K562 (cell line): ENCODE measurements at regions not wholly inside any gene's neighbourhood (a gene's known extent, or its start where the extent isn't known, plus 50 kb on each side); places are given as distances from the start of the nearest gene placed in this dataset.

Source experiments
- CTCF ChIP-seq, 3 experiments: IDR thresholded peaks in 2 of 3; conservative IDR thresholded peaks in 1 of 3; 2 replicates each; pipeline ENCODE4 v1.5.1; 2011 to 2012; ENCODE audit warnings: low read length in 3 of 3, mild to moderate bottlenecking in 3 of 3, control low read depth in 2 of 3, improper control_type of control experiment in 1 of 3, inconsistent platforms in 1 of 3, low read depth in 1 of 3, mixed read lengths in 1 of 3, moderate library complexity in 1 of 3; ENCODE audit not compliant: insufficient read depth in 2 of 3
- FOXJ3 ChIP-seq: sonication (generic); formaldehyde crosslinking; IDR thresholded peaks from 2 replicates; pipeline ENCODE4 v1.4.0; 2020; ENCODE audit warnings: mild to moderate bottlenecking, missing genetic modification reagents
- SMC3 ChIP-seq: conservative IDR thresholded peaks from 2 replicates; pipeline ENCODE4 v1.6.1; 2011; ENCODE audit warnings: low read depth, low read length, improper control_type of control experiment; ENCODE audit not compliant: insufficient read depth
- TAF1 ChIP-seq: IDR thresholded peaks from 2 replicates; pipeline ENCODE4 v1.6.1; 2011; ENCODE audit warnings: mild to moderate bottlenecking, low read length, moderate library complexity; ENCODE audit not compliant: insufficient read depth, control insufficient read depth, severe bottlenecking; ENCODE audit errors: extremely low read depth
- ZNF165 ChIP-seq: fragments of 250-450 bp; sonication (Bioruptor Pico); IDR thresholded peaks from 2 replicates; pipeline ENCODE4 v1.4.0; 2020; ENCODE audit warnings: borderline replicate concordance
- ZNF184 ChIP-seq: sonication (generic); formaldehyde crosslinking; IDR thresholded peaks from 2 replicates; pipeline ENCODE4 v1.5.0; 2020; ENCODE audit warnings: missing genetic modification reagents
- TF ChIP-seq, protein P1 (sequence below), 2 experiments: fragments of 450-650 bp; formaldehyde crosslinking in 1 of 2; IDR thresholded peaks; 2 replicates each; pipeline versions ENCODE4 v1.4.0 to v1.6.1; 2014 to 2020; ENCODE audit warnings: mild to moderate bottlenecking in 2 of 2, borderline replicate concordance in 1 of 2, low read depth in 1 of 2

DNA sequence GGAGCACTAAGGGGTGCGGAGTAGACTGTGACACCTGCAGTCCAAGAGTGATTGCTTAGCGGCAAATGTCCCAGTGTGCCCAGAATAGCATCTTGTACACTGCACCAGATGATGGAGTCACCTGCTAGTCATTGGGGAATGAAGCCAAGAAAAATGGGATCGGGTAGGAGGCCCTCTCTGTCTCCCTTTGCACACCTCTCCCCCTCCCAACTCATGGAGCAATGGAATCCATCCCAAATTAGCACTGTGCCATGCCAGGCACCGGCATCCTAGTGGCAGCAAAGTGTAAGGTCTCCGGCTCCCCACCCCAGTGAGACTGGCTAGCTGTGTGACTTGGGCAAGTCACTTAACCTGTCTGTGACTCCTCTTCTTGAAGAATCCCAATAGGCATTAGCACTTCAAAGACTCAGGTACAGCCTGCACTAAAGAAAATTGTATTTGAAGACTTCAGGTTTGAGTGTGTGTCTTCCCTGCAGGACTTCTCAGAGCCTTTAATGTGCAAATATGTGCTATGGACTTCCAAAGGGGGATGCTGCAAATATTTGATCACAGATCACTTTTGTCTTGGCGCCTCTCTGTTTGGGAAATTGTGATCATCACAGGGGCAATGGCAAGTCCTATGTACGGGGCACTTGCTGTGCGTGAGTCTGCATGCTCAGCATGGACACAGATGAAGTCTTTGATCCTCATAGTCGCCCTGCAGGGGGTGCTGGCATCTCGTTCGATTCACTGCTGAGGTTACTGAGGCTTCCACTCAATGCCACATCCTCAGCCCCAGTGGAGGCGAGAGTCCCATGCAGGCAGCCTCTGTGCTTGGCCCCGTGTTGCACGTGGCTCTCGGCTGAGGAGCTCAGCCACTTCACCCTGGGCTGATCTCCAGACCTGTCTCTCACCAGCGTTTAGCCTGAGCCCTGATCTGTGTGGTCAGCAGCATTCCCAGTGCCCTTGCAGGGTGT, 272.9 kb upstream of the C1orf174 start:
- TF ChIP-seq ZNF184 (CRISPR knock-in tag) (no peak), CTCF (IDR thresholded peaks at IDR 0.05 in 2 of 3, conservative IDR thresholded peaks at IDR 0.05 in 1 of 3; ENCODE audit: insufficient read depth in 2 of 3, low read depth in 1 of 3, low read length in 3 of 3) (peak; percentile 15 to 35 (median 28); a peak in 3 of 6 replicates), FOXJ3 (CRISPR knock-in tag) (no peak), ZNF165 (CRISPR knock-in tag) (no peak), TAF1 (no peak), SMC3 (no peak)
- TF ChIP-seq, protein P1, sequence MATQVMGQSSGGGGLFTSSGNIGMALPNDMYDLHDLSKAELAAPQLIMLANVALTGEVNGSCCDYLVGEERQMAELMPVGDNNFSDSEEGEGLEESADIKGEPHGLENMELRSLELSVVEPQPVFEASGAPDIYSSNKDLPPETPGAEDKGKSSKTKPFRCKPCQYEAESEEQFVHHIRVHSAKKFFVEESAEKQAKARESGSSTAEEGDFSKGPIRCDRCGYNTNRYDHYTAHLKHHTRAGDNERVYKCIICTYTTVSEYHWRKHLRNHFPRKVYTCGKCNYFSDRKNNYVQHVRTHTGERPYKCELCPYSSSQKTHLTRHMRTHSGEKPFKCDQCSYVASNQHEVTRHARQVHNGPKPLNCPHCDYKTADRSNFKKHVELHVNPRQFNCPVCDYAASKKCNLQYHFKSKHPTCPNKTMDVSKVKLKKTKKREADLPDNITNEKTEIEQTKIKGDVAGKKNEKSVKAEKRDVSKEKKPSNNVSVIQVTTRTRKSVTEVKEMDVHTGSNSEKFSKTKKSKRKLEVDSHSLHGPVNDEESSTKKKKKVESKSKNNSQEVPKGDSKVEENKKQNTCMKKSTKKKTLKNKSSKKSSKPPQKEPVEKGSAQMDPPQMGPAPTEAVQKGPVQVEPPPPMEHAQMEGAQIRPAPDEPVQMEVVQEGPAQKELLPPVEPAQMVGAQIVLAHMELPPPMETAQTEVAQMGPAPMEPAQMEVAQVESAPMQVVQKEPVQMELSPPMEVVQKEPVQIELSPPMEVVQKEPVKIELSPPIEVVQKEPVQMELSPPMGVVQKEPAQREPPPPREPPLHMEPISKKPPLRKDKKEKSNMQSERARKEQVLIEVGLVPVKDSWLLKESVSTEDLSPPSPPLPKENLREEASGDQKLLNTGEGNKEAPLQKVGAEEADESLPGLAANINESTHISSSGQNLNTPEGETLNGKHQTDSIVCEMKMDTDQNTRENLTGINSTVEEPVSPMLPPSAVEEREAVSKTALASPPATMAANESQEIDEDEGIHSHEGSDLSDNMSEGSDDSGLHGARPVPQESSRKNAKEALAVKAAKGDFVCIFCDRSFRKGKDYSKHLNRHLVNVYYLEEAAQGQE (IDR thresholded peaks at IDR 0.05; ENCODE audit: borderline replicate concordance), result no peak; the same call in 1 of the 2 replicates
- TF ChIP-seq, protein P1 (CRISPR knock-in tag; IDR thresholded peaks at IDR 0.05; ENCODE audit: low read depth), result no peak
